ENCODE measurements at regions not wholly inside any gene's neighbourhood (a gene's known extent, or its start where the extent isn't known, plus 50 kb on each side); places are given as distances from the start of the nearest gene placed in this dataset.

DNA sequence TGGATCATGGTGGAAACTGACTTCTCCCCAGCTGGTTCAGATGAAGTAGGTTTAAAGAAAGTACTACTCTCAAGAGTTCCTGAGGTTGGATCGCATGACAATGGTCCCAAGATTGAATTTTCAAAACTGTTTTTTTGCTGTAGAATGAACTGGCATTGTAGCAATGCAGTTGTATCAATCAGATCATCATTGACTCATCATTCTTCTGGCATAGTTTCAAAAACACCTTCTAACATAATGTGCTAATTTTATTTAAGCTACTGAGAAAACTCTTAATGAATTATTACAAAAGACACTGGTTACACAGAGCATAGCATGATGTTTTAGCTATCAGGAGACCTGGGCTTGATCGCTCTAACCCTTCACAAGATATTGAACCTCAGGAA is 384.5 kb upstream of the DCN start:
- H3K9me2 ChIP-seq (replicated peaks; ENCODE audit: insufficient read depth, low read length) = no peaks in the 10 kb centered on the region
- no peak overlapping the region for H2AFZ ChIP-seq (ENCODE audit: low read length)
- no peaks in the 10 kb centered on the region for H3K36me3 ChIP-seq (replicated peaks; ENCODE audit: insufficient read depth, low read length)
- DNase-seq = no peak
- no peaks in the 10 kb centered on the region for H3K9me3 ChIP-seq (replicated peaks; ENCODE audit: insufficient read depth, low read length)
- no peaks in the 10 kb centered on the region for H3K79me2 ChIP-seq (ENCODE audit: low read length)
- H3K27me3 ChIP-seq (replicated peaks; ENCODE audit: insufficient read depth, low read length) = no peaks in the 10 kb centered on the region
- no peaks in the 10 kb centered on the region for H4K20me1 ChIP-seq (ENCODE audit: insufficient read depth, low read length)
- no peak overlapping the region for H3K27ac ChIP-seq (ENCODE audit: low read length)
- TF ChIP-seq CTCF (IDR thresholded peaks at IDR 0.05; ENCODE audit: low read length) = no peak
- no peak for TF ChIP-seq EZH2phosphoT487 (IDR thresholded peaks at IDR 0.05; ENCODE audit: low read length)
- no peak for TF ChIP-seq EZH2 (optimal IDR thresholded peaks at IDR 0.05; ENCODE audit: low read depth, low read length)
- H3K4me2 ChIP-seq (ENCODE audit: low read depth, low read length) = no peak overlapping the region
- no peak overlapping the region for H3K4me3 ChIP-seq (ENCODE audit: low read length)
- H3K4me1 ChIP-seq (ENCODE audit: low read length) = peaks cover 6% of the 10 kb centered on the region; the same call in 1 of the 2 replicates
- H3F3A ChIP-seq (ENCODE audit: insufficient read depth, low read length) = no peaks in the 10 kb centered on the region
- H3K9ac ChIP-seq (ENCODE audit: low read length) = no peak overlapping the region

GRCh38 chr12:91566328-91567099 is 383.9 kb upstream of the DCN start:
- no peak for TF ChIP-seq EZH2phosphoT487 (IDR thresholded peaks at IDR 0.05; ENCODE audit: low read length)
- no peak for TF ChIP-seq EZH2 (optimal IDR thresholded peaks at IDR 0.05; ENCODE audit: low read depth, low read length)
- TF ChIP-seq CTCF (IDR thresholded peaks at IDR 0.05; ENCODE audit: low read length) = no peak
- Histone ChIP-seq H3K4me1 (ENCODE audit: low read length) (peaks cover 8% of the 10 kb centered on the region; the same call in 1 of the 2 replicates), H3K36me3 (replicated peaks; ENCODE audit: insufficient read depth, low read length) (no peaks in the 10 kb centered on the region), H3K27me3 (replicated peaks; ENCODE audit: insufficient read depth, low read length) (no peaks in the 10 kb centered on the region), H3K9ac (ENCODE audit: low read length) (no peak overlapping the region), H3K9me3 (replicated peaks; ENCODE audit: insufficient read depth, low read length) (no peaks in the 10 kb centered on the region), H3K9me2 (replicated peaks; ENCODE audit: insufficient read depth, low read length) (no peaks in the 10 kb centered on the region), H4K20me1 (ENCODE audit: insufficient read depth, low read length) (no peaks in the 10 kb centered on the region), H3K4me2 (ENCODE audit: low read depth, low read length) (no peak overlapping the region), H2AFZ (ENCODE audit: low read length) (no peak overlapping the region), H3K27ac (ENCODE audit: low read length) (no peak overlapping the region), H3K79me2 (ENCODE audit: low read length) (no peaks in the 10 kb centered on the region), H3F3A (ENCODE audit: insufficient read depth, low read length) (no peaks in the 10 kb centered on the region), H3K4me3 (ENCODE audit: low read length) (no peak overlapping the region)
- no peak for DNase-seq

- no peaks in the 10 kb centered on the region for H3K9me3 ChIP-seq (replicated peaks; ENCODE audit: insufficient read depth, low read length)
- H3K4me3 ChIP-seq (ENCODE audit: low read length) = no peak overlapping the region
- no peak overlapping the region for H3K27ac ChIP-seq (ENCODE audit: low read length)
- no peak overlapping the region for H3K4me2 ChIP-seq (ENCODE audit: low read depth, low read length)
- no peaks in the 10 kb centered on the region for H3K79me2 ChIP-seq (ENCODE audit: low read length)
- H3K27me3 ChIP-seq (replicated peaks; ENCODE audit: insufficient read depth, low read length) = no peaks in the 10 kb centered on the region
- H3K4me1 ChIP-seq (ENCODE audit: low read length) = peaks cover 8% of the 10 kb centered on the region; the same call in 1 of the 2 replicates
- no peaks in the 10 kb centered on the region for H4K20me1 ChIP-seq (ENCODE audit: insufficient read depth, low read length)
- TF ChIP-seq CTCF (IDR thresholded peaks at IDR 0.05; ENCODE audit: low read length) (no peak), EZH2phosphoT487 (IDR thresholded peaks at IDR 0.05; ENCODE audit: low read length) (no peak)
- H3K36me3 ChIP-seq (replicated peaks; ENCODE audit: insufficient read depth, low read length) = no peaks in the 10 kb centered on the region
- H2AFZ ChIP-seq (ENCODE audit: low read length) = no peak overlapping the region
- no peaks in the 10 kb centered on the region for H3K9me2 ChIP-seq (replicated peaks; ENCODE audit: insufficient read depth, low read length)
- DNase-seq = no peak
- no peak overlapping the region for H3K9ac ChIP-seq (ENCODE audit: low read length)
- H3F3A ChIP-seq (ENCODE audit: insufficient read depth, low read length) = no peaks in the 10 kb centered on the region
These were observed 383.2 kb upstream of the DCN start for GRCh38 chr12:91565846-91566245.
